GM20000 (cell line): ENCODE measurements at regions not wholly inside any gene's neighbourhood (a gene's known extent, or its start where the extent isn't known, plus 50 kb on each side); places are given as distances from the start of the nearest gene placed in this dataset.

Source experiments
- DNase-seq: peaks from one replicate; pipeline ENCODE4 v3.0.0; 2012; ENCODE audit warnings: low spot score
- TF ChIP-seq, protein P1 (sequence below): IDR thresholded peaks from 2 replicates; pipeline ENCODE4 v1.5.1; 2012; ENCODE audit warnings: mild to moderate bottlenecking, control low read depth; ENCODE audit errors: extremely low read depth, missing control alignments

DNA sequence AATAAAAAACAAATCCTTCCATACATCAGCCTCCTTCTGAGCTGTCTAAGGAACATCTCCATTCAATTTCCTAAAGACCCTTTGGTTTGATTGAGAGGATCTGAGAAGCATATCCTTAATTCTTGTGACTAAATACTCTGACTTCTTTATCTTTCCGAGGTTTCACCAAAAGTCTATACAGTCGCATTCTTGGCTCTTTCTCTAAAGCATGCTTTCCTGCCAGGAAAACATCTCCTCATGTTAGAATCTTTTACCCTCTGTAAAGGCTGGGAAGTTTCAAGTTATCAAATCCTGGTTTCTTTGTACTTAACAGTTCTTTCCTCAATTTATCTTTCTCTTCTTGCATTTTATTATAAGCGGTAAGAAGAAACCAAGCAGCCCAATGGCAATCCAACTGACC is 630.4 kb downstream of the PTPRC start:
- TF ChIP-seq, protein P1, sequence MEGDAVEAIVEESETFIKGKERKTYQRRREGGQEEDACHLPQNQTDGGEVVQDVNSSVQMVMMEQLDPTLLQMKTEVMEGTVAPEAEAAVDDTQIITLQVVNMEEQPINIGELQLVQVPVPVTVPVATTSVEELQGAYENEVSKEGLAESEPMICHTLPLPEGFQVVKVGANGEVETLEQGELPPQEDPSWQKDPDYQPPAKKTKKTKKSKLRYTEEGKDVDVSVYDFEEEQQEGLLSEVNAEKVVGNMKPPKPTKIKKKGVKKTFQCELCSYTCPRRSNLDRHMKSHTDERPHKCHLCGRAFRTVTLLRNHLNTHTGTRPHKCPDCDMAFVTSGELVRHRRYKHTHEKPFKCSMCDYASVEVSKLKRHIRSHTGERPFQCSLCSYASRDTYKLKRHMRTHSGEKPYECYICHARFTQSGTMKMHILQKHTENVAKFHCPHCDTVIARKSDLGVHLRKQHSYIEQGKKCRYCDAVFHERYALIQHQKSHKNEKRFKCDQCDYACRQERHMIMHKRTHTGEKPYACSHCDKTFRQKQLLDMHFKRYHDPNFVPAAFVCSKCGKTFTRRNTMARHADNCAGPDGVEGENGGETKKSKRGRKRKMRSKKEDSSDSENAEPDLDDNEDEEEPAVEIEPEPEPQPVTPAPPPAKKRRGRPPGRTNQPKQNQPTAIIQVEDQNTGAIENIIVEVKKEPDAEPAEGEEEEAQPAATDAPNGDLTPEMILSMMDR: no peak
- DNase-seq: no peak

DNA sequence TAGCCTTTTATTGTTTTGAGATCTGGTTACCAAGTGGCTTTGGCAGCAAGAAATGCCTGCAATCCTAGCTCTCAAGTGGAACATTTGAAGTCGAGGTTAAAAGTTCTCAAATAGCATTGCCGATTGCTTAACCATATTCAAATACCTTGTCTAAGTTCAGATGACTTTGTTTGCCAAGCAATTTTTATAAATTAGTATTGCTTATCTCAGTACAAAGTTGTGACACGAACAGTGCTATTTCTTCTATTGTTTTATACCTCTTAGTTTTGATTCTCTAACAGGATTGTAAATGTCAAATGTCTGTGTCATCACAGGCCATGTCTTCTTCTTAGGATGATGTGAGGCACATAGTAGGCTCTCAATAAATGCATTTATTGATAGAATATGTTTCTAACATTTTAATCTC is 633.3 kb downstream of the PTPRC start:
- DNase-seq: no peak
- TF ChIP-seq, protein P1: no peak

DNA sequence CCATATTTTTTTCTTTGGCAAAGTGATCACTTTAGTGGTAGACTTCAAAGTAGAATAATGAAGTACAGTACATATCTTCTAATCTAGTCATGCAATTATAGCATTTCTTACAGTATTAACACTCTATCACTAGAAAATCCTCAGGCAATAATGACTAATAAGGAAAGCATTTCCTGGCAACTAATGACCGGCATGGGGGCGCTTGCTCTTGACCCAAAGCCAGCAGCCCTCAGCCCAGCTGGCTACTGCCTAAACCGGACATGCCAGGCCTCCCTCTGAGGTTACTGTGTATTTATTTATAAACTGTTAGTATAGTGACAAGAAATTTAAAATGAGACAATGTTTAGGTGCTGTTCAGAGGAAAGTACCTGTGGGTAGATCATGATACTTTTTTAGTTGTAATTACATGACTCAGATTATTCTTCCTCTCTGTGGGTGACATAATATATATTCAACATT is 633.8 kb downstream of the PTPRC start:
- DNase-seq: peak; percentile 47
- TF ChIP-seq, protein P1: no peak

DNA sequence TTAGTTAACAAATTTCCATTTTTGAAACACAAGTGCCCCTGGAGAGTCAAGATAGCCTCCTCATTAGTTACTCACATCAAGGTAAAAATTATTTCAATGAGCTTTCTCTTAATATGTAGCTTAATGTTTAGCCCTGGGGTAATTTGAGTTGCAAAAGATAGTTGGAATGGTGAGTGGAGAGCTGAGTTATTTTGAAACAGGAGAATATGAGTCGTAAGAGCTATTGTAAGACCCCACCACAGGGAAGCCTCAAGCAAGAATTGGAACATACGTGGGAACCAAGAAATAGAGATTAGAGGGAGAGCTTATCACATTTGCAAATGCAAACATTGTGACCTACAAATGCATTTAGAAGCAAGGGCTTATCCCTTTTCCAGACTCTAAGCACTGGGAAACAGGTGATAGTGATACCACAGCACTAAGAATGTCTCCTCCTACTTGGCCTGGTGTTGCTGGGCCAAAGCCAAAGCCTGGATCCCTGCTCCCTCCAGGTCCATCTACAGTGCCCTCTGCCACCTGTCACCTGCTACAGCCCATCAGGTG is 635.1 kb downstream of the PTPRC start:
- no peak for DNase-seq
- TF ChIP-seq, protein P1: no peak

DNA sequence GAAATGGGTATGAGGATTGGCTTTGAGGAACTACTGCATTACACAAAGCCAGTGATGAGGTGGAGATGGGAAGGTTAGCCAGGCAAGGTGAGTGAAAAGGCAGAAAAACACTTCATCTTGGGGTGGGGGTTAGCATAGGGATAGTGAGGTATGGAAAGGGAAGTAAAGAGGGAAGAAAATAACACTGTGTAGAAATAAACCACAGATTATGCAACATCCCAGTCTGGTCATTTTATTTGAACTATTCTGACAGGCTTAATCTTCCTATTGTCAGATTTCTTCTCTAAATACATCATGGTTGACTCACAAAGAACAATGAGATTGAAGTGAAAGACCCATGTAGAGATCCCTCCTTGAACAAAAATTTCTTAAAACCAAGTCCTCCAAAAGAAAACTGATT is 640.2 kb downstream of the PTPRC start:
- TF ChIP-seq, protein P1: no peak
- no peak for DNase-seq

DNA sequence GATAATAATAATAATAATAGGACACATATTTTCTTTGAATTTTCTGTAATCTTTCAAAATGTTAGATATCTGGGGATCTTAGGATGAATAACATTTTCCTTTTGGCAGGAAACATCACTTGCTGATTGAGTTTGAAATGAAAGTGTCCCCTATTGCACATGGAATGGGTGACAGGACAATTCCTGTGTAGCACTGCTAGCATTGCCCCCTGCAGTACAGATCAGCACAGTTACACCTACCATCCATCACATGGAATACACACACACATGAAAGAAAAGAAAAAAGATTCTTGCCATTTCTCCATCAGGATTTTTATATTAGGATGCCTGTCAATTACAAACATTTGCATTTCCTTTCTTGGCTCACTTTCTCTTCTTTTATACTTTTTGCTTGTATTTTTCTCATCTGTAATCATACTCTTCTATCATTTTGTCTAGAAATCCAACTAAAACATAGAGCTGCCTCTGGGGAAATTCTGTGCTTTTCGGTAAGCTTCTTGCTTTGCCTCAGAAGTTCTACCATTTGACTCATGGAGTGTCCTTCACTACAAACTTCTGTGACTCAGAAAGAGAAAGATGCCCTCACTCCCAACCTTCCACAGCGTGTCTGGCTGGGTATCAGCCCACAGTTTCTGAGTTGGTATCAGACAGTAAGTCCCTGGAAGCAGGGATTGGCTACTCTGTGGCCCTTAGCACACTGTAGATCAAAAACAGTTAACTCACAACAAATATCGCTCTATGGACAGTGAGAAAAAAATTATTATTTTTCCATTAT is 641.2 kb downstream of the PTPRC start:
- DNase-seq: no peak

DNA sequence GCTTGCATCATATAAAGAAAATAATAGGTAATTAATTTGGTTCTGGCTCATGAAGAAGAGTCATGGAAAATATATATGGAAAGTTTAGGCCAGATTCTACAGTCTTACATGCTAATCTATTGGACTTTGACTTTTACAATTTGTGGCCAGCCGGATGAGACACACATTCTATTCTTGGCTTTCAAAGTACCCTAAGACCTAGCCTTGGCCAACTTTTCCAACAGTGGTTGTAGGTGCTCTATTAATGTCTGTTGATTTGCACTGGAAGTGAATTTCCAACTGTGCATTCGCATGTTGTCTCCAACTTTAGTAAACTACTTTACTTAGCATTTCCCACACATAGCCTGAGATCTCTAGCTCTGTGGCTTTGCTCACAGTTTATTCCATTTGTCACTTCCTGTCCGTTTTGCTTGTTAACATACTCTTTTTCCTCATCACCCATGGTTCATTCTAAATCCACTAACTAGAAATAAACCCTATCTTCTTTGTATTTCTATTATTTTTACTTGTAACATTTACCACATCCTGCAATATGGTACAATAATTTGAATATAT is 644.0 kb downstream of the PTPRC start:
- no peak for DNase-seq
- TF ChIP-seq, protein P1: no peak

More for the DNA sequence above, 641.2 kb downstream of the PTPRC start:
- TF ChIP-seq, protein P1: no peak
